ENCODE measurements at regions not wholly inside any gene's neighbourhood (a gene's known extent, or its start where the extent isn't known, plus 50 kb on each side); places are given as distances from the start of the nearest gene placed in this dataset.

- Mint-ChIP-seq H3K27me3 (ENCODE audit: insufficient read depth) (peaks cover 21% of the 10 kb centered on the region), H3K4me3 (no peak overlapping the region), H3K4me1 (no peaks in the 10 kb centered on the region), H3K9me3 (peaks cover 1% of the 10 kb centered on the region), H3K36me3 (ENCODE audit: low read depth) (no peaks in the 10 kb centered on the region), H3K27ac (peak overlapping the region; percentile 22)
- 92% methylated on average over 5 to 6 of the region's 6 CpGs for WGBS, 2 experiments (ENCODE audit: insufficient coverage in 1 of 2, insufficient read length in 1 of 2)
- no peak for TF ChIP-seq CTCF (conservative IDR thresholded peaks at IDR 0.05)
- Histone ChIP-seq H3K36me3 (ENCODE audit: control insufficient read depth, insufficient read depth, low read length) (no peaks in the 10 kb centered on the region), H3K9ac (ENCODE audit: extremely low read depth, low read length, poor library complexity, severe bottlenecking) (no peak overlapping the region), H3K27ac (ENCODE audit: low read depth, low read length) (no peak overlapping the region), H3K4me3 (ENCODE audit: low read length) (no peak overlapping the region), H3K4me1 (ENCODE audit: control insufficient read depth, insufficient read depth, low read length) (no peaks in the 10 kb centered on the region), H3K27me3 (ENCODE audit: control insufficient read depth, insufficient read depth, low read length, poor library complexity, severe bottlenecking) (no peaks in the 10 kb centered on the region), H3K9me3 (ENCODE audit: control insufficient read depth, low read length) (no peaks in the 10 kb centered on the region)
- no peak for DNase-seq
These were observed 166.7 kb downstream of the IRF8 start for GRCh38 chr16:86065711-86066110.

- TF ChIP-seq CTCF (conservative IDR thresholded peaks at IDR 0.05): no peak
- H3K27ac Mint-ChIP-seq: no peak overlapping the region
These were observed 167.8 kb downstream of the IRF8 start for GRCh38 chr16:86066811-86067210.

GRCh38 chr16:86067516-86067915, 168.6 kb downstream of the IRF8 start:
- Histone ChIP-seq H3K9ac (ENCODE audit: extremely low read depth, low read length, poor library complexity, severe bottlenecking) (no peak overlapping the region), H3K9me3 (ENCODE audit: control insufficient read depth, low read length) (no peaks in the 10 kb centered on the region), H3K27ac (ENCODE audit: low read depth, low read length) (no peak overlapping the region), H3K4me3 (ENCODE audit: low read length) (no peak overlapping the region), H3K27me3 (ENCODE audit: control insufficient read depth, insufficient read depth, low read length, poor library complexity, severe bottlenecking) (no peaks in the 10 kb centered on the region), H3K4me1 (ENCODE audit: control insufficient read depth, insufficient read depth, low read length) (no peaks in the 10 kb centered on the region), H3K36me3 (ENCODE audit: control insufficient read depth, insufficient read depth, low read length) (no peaks in the 10 kb centered on the region)
- H3K36me3 Mint-ChIP-seq (ENCODE audit: low read depth): no peaks in the 10 kb centered on the region
- peaks cover 1% of the 10 kb centered on the region for H3K9me3 Mint-ChIP-seq
- WGBS, 2 experiments (ENCODE audit: insufficient coverage in 1 of 2, insufficient read length in 1 of 2): 88 to 92% methylated on average over 7 to 10 of the region's 10 CpGs
- peaks cover 11% of the 10 kb centered on the region for H3K27me3 Mint-ChIP-seq (ENCODE audit: insufficient read depth)
- H3K27ac Mint-ChIP-seq: no peak overlapping the region
- no peak for DNase-seq
- no peak overlapping the region for H3K4me3 Mint-ChIP-seq
- no peaks in the 10 kb centered on the region for H3K4me1 Mint-ChIP-seq
- TF ChIP-seq CTCF (conservative IDR thresholded peaks at IDR 0.05): no peak

More at GRCh38 chr16:86066811-86067210, 167.8 kb downstream of the IRF8 start:
- no peaks in the 10 kb centered on the region for H3K36me3 ChIP-seq (ENCODE audit: control insufficient read depth, insufficient read depth, low read length)
- no peak overlapping the region for H3K27ac ChIP-seq (ENCODE audit: low read depth, low read length)
- no peak overlapping the region for H3K9ac ChIP-seq (ENCODE audit: extremely low read depth, low read length, poor library complexity, severe bottlenecking)
- no peaks in the 10 kb centered on the region for H3K27me3 ChIP-seq (ENCODE audit: control insufficient read depth, insufficient read depth, low read length, poor library complexity, severe bottlenecking)
- DNase-seq: no peak
- no peak overlapping the region for H3K4me3 Mint-ChIP-seq
- 93 to 96% methylated on average over 8 to 16 of the region's 17 CpGs for WGBS, 2 experiments (ENCODE audit: insufficient coverage in 1 of 2, insufficient read length in 1 of 2)
- H3K9me3 Mint-ChIP-seq: peaks cover 1% of the 10 kb centered on the region
- H3K9me3 ChIP-seq (ENCODE audit: control insufficient read depth, low read length): no peaks in the 10 kb centered on the region
- no peaks in the 10 kb centered on the region for H3K4me1 ChIP-seq (ENCODE audit: control insufficient read depth, insufficient read depth, low read length)
- H3K4me1 Mint-ChIP-seq: no peaks in the 10 kb centered on the region
- H3K27me3 Mint-ChIP-seq (ENCODE audit: insufficient read depth): peaks cover 18% of the 10 kb centered on the region
- H3K36me3 Mint-ChIP-seq (ENCODE audit: low read depth): no peaks in the 10 kb centered on the region
- no peak overlapping the region for H3K4me3 ChIP-seq (ENCODE audit: low read length)

Measured in endodermal cell (in vitro differentiated cells).